Fibroblast of lung (primary cell): ENCODE measurements at regions not wholly inside any gene's neighbourhood (a gene's known extent, or its start where the extent isn't known, plus 50 kb on each side); places are given as distances from the start of the nearest gene placed in this dataset.

ENCODE experiments used
- CTCF ChIP-seq, 2 donors: IDR thresholded peaks in 1 of 2; conservative IDR thresholded peaks in 1 of 2; 1 replicate in 1 of 2; 2 replicates in 1 of 2; pipeline ENCODE4 v1.5.1; 2011 to 2012; ENCODE audit warnings: low read length in 2 of 2, control low read depth in 1 of 2, inconsistent platforms in 1 of 2, low read depth in 1 of 2, mild to moderate bottlenecking in 1 of 2
- EZH2 ChIP-seq: IDR thresholded peaks from 2 replicates; pipeline ENCODE4 v1.5.1; 2012; ENCODE audit warnings: low read length, control low read depth, mild to moderate bottlenecking; ENCODE audit errors: missing control alignments

GRCh38 chr9:36749461-36749860 is 176.8 kb downstream of the MELK start:
- TF ChIP-seq CTCF (conservative IDR thresholded peaks at IDR 0.05 in 1 of 2, IDR thresholded peaks at IDR 0.05 in 1 of 2; ENCODE audit: low read depth in 1 of 2, low read length in 2 of 2) (no peak), EZH2 (no peak)
